GM03348 (cell line): ENCODE measurements at regions not wholly inside any gene's neighbourhood (a gene's known extent, or its start where the extent isn't known, plus 50 kb on each side); places are given as distances from the start of the nearest gene placed in this dataset.

Source experiments
- DNase-seq: peaks from one replicate; pipeline ENCODE4 v3.0.0; 2012; ENCODE audit warnings: low spot score

GRCh38 chr12:23464241-23464812 is 485.1 kb downstream of the SOX5 start:
- DNase-seq, result no peak

GRCh38 chr12:23472329-23472971 is 477.0 kb downstream of the SOX5 start:
- DNase-seq, result no peak

- DNase-seq, result no peak
These were observed 476.4 kb downstream of the SOX5 start for GRCh38 chr12:23473071-23473470.

GRCh38 chr12:23474438-23474976 is 475.0 kb downstream of the SOX5 start:
- DNase-seq, result no peak
